ENCODE measurements at regions not wholly inside any gene's neighbourhood (a gene's known extent, or its start where the extent isn't known, plus 50 kb on each side); places are given as distances from the start of the nearest gene placed in this dataset.

DNA sequence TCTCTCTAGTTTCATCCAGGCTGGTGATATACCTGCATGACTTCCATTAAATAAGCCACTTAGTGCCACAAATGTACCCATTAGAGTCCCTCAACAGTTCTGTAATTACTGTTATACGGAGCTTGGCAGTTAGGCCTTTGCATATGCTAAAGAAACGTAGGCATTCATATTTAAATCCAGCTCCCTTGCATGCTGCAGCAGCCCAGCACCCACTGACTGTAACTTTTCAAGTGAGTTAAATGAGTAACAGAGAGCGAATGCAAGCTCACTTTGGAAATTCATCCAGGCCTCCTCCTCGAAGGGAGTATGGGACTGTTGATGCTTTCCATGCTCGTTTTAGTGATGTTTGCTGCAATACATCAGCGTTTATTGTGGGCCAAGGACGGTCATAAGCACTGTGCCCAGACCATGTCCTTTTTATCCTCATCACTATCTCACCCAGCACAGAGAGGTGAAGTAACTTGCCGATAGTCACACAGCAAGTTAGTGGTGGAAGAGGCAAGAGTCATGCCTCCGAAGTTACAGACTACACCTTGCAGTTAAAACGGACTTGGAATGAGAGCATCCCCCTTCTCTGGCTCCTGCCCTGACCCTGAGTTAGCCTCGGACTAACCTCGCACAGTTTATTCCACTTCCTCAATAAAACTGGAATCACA is 179.4 kb upstream of the PDE10A start:
- TF ChIP-seq, protein P1, sequence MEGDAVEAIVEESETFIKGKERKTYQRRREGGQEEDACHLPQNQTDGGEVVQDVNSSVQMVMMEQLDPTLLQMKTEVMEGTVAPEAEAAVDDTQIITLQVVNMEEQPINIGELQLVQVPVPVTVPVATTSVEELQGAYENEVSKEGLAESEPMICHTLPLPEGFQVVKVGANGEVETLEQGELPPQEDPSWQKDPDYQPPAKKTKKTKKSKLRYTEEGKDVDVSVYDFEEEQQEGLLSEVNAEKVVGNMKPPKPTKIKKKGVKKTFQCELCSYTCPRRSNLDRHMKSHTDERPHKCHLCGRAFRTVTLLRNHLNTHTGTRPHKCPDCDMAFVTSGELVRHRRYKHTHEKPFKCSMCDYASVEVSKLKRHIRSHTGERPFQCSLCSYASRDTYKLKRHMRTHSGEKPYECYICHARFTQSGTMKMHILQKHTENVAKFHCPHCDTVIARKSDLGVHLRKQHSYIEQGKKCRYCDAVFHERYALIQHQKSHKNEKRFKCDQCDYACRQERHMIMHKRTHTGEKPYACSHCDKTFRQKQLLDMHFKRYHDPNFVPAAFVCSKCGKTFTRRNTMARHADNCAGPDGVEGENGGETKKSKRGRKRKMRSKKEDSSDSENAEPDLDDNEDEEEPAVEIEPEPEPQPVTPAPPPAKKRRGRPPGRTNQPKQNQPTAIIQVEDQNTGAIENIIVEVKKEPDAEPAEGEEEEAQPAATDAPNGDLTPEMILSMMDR (IDR thresholded peaks at IDR 0.05), result no peak
- TF ChIP-seq POLR2A (IDR thresholded peaks at IDR 0.05), result no peak

Data from uterus (tissue), 2 donors.